DLD1 (cell line): ENCODE measurements at regions not wholly inside any gene's neighbourhood (a gene's known extent, or its start where the extent isn't known, plus 50 kb on each side); places are given as distances from the start of the nearest gene placed in this dataset.

Experiments
- in situ Hi-C: cut with HindIII; loops from 2 replicates; pipeline ENCODE4 v1.10.0; 2017; ENCODE audit warnings: low sequenced_read_pairs

- in situ Hi-C loops: no loop called here
Measured at GRCh38 chr6:126419901-126420300, 80.0 kb downstream of the CENPW start.

- in situ Hi-C loops: no loop called here
Measured at GRCh38 chr6:126422912-126423311, 83.0 kb downstream of the CENPW start.

- in situ Hi-C loops: no loop called here
Measured at GRCh38 chr6:126427713-126428112, 87.8 kb downstream of the CENPW start.

GRCh38 chr6:126429866-126430265 is 90.0 kb downstream of the CENPW start:
- in situ Hi-C loops: no loop called here

GRCh38 chr6:126432564-126432963 is 92.6 kb downstream of the CENPW start:
- in situ Hi-C loops: no loop called here

GRCh38 chr6:126433927-126434326 is 94.0 kb downstream of the CENPW start:
- in situ Hi-C loops: no loop called here

- in situ Hi-C loops: no loop called here
Measured at GRCh38 chr6:126437205-126437604, 97.3 kb downstream of the CENPW start.

GRCh38 chr6:126439040-126439439 is 99.1 kb downstream of the CENPW start:
- in situ Hi-C loops: no loop called here

GRCh38 chr6:126440923-126441322 is 101.0 kb downstream of the CENPW start:
- in situ Hi-C loops: no loop called here

GRCh38 chr6:126444659-126445273 is 104.9 kb downstream of the CENPW start:
- in situ Hi-C loops: no loop called here

- in situ Hi-C loops: no loop called here
Measured at GRCh38 chr6:126446248-126446647, 106.3 kb downstream of the CENPW start.

GRCh38 chr6:126447367-126447766 is 107.5 kb downstream of the CENPW start:
- in situ Hi-C loops: no loop called here

GRCh38 chr6:126461045-126461444 is 121.1 kb downstream of the CENPW start:
- in situ Hi-C loops: no loop called here

GRCh38 chr6:126464245-126464644 is 124.3 kb downstream of the CENPW start:
- in situ Hi-C loops: no loop called here

- in situ Hi-C loops: no loop called here
Measured at GRCh38 chr6:126475449-126475848, 135.5 kb downstream of the CENPW start.

- in situ Hi-C loops: no loop called here
Measured at GRCh38 chr6:126477678-126478077, 137.8 kb downstream of the CENPW start.

- in situ Hi-C loops: no loop called here
Measured at GRCh38 chr6:126480268-126480667, 140.4 kb downstream of the CENPW start.

GRCh38 chr6:126481319-126481718 is 141.4 kb downstream of the CENPW start:
- in situ Hi-C loops: no loop called here

GRCh38 chr6:126504792-126505191 is 164.9 kb downstream of the CENPW start:
- in situ Hi-C loops: no loop called here

GRCh38 chr6:126513198-126513597 is 173.3 kb downstream of the CENPW start:
- in situ Hi-C loops: no loop called here

GRCh38 chr6:126516411-126516810 is 176.5 kb downstream of the CENPW start:
- in situ Hi-C loops: no loop called here

GRCh38 chr6:126524811-126525326 is 185.0 kb downstream of the CENPW start:
- in situ Hi-C loops: no loop called here

GRCh38 chr6:126526547-126526946 is 186.6 kb downstream of the CENPW start:
- in situ Hi-C loops: no loop called here
